Fibroblast of the aortic adventitia (primary cell): ENCODE measurements at regions not wholly inside any gene's neighbourhood (a gene's known extent, or its start where the extent isn't known, plus 50 kb on each side); places are given as distances from the start of the nearest gene placed in this dataset.
A peak's percentile ranks its signal among the peaks of the same experiment; 100 is the strongest.

Experiments
- DNase-seq: peaks from one replicate; pipeline ENCODE4 v3.0.0-alpha.2; 2010; ENCODE audit warnings: low read depth
- H3K4me3 ChIP-seq: 2 replicates; pipeline ENCODE4 v1.5.1; 2011; ENCODE audit warnings: low read depth, mild to moderate bottlenecking, control low read depth, low read length, moderate library complexity
- TF ChIP-seq, protein P1 (sequence below): IDR thresholded peaks from 2 replicates; pipeline ENCODE4 v1.5.1; 2011; ENCODE audit warnings: mild to moderate bottlenecking, low read length, control low read depth, inconsistent platforms; ENCODE audit not compliant: insufficient read depth

DNA sequence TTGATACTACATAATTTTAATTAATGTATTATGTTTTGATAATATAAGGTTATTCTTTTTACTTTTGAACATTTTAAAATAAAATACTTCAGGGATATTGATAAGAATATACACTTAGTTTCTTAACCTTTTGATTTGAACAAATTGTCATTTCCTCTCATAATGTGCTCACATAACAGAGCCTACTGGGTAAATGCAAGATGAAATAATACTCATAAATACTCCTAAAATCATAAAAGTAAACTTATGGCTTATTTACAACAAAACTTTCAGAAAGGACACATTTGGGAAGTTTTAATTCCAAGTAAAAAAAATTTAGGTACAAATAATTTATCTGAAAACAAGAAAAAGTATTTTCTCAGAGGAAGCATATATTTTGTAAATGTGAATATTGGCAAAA lies 101.6 kb upstream of the ABCB5 start:
- DNase-seq = no peak
- no peak overlapping the region for H3K4me3 ChIP-seq
- TF ChIP-seq, protein P1, sequence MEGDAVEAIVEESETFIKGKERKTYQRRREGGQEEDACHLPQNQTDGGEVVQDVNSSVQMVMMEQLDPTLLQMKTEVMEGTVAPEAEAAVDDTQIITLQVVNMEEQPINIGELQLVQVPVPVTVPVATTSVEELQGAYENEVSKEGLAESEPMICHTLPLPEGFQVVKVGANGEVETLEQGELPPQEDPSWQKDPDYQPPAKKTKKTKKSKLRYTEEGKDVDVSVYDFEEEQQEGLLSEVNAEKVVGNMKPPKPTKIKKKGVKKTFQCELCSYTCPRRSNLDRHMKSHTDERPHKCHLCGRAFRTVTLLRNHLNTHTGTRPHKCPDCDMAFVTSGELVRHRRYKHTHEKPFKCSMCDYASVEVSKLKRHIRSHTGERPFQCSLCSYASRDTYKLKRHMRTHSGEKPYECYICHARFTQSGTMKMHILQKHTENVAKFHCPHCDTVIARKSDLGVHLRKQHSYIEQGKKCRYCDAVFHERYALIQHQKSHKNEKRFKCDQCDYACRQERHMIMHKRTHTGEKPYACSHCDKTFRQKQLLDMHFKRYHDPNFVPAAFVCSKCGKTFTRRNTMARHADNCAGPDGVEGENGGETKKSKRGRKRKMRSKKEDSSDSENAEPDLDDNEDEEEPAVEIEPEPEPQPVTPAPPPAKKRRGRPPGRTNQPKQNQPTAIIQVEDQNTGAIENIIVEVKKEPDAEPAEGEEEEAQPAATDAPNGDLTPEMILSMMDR = no peak

DNA sequence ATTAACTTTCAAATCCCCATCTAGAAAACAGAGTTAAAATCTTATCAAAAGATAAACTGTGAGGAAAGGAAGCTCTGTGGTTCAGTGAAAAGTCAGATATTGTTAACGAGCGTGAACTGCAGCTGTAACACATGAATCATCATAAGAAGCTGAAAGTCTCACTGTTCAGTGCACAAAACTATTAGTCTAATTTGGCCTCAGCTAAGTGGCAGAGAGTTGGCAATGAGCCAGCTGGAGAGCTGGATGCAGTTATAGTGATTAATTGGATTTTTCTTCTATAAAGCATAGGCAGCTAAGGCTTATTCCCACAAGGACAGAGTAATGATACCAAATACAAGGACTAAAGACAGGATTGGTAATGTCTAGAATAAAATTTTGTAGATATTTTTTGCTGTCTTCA lies 101.1 kb upstream of the ABCB5 start:
- no peak overlapping the region for H3K4me3 ChIP-seq
- peak; percentile 79 for DNase-seq
- TF ChIP-seq, protein P1 = no peak

DNA sequence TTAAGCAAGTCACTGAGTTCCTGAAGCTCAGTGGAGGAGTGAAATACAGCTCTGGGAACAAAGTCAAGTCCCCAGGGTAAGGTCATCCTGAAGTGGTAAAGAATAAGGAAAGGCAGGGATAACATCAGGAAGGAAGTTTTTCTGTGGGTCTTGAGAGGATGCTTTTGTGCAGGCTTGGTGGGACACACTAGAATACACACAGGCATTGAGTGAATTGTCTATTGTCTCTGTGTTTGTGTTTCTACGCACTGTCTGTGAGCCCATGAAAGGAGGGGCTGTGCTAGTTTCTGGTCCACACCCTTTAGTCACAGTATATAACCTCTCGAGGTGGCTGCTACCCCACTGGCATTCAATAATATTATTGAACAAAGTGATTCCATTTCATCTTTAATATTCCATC lies 95.8 kb upstream of the ABCB5 start:
- DNase-seq = no peak
- TF ChIP-seq, protein P1 = no peak
- no peak overlapping the region for H3K4me3 ChIP-seq

DNA sequence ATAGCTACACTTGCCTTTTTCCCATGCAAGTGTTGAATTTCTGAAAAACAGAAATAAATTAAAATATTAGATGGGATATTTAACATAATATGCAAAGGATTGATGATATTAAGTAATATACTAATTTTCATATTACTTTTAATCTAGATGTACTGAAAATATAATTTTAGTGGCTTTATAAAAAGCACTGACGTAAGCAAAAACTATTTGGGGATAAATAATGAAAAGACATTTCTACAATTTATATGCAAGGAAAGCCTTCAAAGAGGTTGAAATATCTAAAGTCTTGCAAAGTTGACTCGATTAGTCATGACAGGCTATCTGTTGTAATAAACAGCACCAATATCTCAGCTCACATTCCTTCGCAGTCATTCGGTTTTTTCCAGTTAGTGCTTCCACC lies 94.9 kb upstream of the ABCB5 start:
- TF ChIP-seq, protein P1 = no peak
- DNase-seq = no peak
- H3K4me3 ChIP-seq = no peak overlapping the region

DNA sequence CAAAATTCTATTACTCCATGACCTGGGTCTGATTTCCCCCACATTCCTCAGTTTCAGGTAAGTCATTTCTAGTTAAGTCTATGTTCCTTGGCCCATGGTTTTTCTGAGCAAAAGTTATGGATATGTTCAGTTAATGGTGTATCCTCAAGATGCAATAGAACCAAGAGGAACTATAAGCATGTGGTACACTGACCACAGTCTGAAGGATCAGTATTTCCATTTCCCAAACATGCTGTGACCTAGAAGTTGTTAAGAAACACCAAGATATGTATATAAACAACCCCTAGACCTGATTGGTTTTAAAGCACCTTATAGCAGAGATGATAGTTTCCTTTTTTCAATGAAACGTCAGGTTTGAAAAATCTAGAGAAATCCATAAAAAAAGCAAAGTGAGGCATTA lies 94.2 kb upstream of the ABCB5 start:
- DNase-seq = no peak
- TF ChIP-seq, protein P1 = no peak
- H3K4me3 ChIP-seq = no peak overlapping the region

DNA sequence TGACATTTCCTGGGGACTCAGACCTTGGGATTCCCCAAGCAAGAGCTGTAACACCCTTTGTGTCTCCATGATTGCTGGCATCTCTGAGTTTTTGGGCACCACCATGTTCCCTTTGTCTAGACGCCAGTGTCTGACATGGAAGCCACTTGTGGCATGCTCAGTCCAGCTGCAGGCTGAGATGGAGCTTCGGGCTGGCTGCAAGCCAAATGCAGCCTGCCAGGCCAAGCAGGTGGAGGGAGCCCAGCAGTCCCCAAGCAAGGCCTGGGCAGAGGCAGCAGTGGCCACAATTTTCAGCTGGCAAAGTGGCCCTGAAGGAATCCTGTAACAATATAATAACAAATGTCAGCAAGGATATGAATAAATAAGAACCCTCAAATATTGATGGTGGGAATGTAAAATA lies 86.2 kb upstream of the ABCB5 start:
- H3K4me3 ChIP-seq = no peak overlapping the region
- TF ChIP-seq, protein P1 = no peak
- DNase-seq = no peak

DNA sequence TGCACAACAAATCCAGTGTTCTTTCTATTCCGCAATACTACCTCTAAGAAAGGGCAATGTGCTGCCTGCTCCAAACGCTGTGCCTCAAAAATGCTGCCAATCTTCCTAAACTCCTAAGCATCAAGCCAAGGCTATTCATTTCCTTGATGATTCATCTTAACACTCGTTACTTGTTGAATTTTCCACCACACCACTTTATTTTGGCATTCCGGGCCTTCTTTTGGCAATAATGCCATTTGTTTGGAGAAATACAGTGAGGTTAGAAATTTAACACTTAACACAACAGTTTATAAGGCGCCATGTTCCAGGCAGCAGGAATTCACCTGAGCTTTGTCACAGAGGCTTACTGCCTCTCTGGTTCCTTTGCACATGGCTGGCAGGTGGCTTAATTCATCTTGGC lies 82.6 kb upstream of the ABCB5 start:
- no peak overlapping the region for H3K4me3 ChIP-seq
- DNase-seq = peak; percentile 43
- TF ChIP-seq, protein P1 = no peak
